Stimulated activated CD4-positive, alpha-beta T cell treated with anti-CD3 and anti-CD28 coated beads, Interleukin-1b, Interleukin-23, amount 100 ng/mL, for 24 hours (primary cell): ENCODE measurements at regions not wholly inside any gene's neighbourhood (a gene's known extent, or its start where the extent isn't known, plus 50 kb on each side); places are given as distances from the start of the nearest gene placed in this dataset.
"Not testable (repeated sequence)": the region's sequence is repeated elsewhere in the genome, so short reads cannot be mapped to it uniquely, and the experiment has no call there.

Source experiments
- DNase-seq, 4 experiments: peaks; one replicate each; pipeline ENCODE4 v3.0.0-alpha.2; 2020; ENCODE audit warnings: low read depth in 4 of 4, low spot score in 1 of 4

DNA sequence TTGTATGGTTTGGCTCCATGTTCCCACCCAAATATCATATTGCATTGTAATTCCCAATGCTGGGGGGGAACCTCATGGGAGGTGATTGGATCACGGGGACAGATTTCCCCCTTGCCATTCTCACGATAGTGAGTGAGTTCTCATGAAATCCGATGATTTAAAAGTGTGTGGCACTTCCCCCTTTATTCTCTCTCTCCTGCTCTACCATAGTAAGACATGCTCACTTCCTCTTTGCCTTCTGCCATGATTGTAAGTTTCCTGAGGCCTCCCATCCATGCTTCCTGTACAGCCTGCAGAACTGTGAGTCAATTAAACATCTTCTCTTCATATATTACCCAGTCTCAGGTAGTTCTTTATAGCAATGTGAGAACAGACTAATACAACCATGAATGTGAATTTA lies 211.6 kb upstream of the NR5A2 start:
- DNase-seq: no peak

DNA sequence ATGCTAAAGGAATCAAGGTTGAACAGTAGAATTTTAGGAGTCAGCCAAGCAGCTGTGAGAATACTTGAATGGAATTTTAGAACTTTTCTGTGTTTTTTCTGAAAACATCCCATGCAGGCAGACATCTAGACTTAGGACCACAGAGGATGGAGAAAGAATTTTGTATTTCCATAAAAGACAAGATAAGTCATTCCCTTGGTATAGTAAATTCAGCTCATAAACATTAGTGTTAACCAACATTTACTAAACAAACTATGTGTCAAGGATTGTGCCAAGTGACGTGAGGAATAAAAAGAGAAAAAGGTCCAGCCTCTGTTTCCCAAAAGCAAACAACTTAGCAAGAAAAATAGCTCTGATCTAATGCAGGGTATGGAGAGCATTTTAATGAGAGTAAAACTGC lies 210.2 kb upstream of the NR5A2 start:
- DNase-seq: no peak

GRCh38 chr1:199821029-199821779 lies 206.3 kb upstream of the NR5A2 start:
- no peak for DNase-seq

GRCh38 chr1:199832451-199832850 lies 195.1 kb upstream of the NR5A2 start:
- DNase-seq: no peak

- DNase-seq: no peak
These were observed 192.8 kb upstream of the NR5A2 start for GRCh38 chr1:199834711-199835110.

DNA sequence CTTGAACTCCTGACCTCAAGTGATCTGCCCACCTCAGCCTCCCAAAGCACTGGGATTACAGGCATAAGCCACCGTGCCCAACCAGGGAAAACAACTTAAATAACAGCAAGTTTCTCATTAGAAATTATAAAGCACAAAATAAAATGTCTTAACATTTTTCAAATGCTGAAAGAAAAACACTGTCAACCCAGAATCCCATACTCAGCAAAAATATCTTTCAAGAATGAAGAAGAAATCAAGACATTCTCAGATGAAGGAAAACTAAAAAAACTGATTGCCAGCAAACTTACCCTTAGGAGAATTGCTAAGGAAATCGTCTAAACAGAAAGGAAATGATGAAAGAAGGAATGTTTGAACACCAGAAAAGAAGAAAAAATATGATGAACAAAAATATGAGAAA lies 191.1 kb upstream of the NR5A2 start:
- no peak for DNase-seq

DNA sequence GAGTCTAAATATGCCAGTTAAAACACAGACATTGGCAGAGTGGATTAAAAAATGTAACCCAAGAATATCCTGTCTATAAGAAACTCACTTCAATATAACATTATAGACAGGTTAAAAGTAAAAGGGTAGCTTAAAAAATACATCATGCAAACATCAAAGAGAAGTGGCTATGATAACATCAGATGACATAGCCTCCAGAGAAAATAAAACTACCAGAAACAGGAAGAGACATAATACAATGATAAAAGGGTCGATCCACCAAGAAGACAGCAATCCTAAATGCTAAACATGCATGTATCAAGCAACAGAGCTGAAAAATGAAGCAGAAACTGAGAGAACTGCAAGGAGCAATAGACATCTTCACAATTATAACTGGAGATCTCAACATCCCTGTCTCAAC lies 190.2 kb upstream of the NR5A2 start:
- no peak for DNase-seq

DNA sequence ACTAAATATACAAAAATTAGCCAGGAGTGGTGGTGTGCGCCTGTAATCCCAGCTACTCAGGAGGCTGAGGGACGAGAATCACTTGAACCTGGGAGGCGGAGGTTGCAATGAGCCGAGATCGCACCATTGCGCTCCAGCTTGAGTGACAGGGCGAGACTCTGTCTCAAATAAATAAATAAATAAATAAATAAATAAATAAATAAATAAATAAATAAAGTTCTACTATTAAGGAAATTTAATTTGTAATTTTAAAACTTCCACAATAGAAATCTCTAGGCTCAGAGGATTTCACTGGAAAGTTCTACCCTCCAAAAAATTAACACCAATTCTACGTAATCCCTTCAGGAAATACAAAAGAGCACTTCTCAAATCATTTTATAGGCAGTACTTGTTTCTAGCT lies 187.9 kb upstream of the NR5A2 start:
- not testable (repeated sequence) for DNase-seq

- DNase-seq: not testable (repeated sequence)
These were observed 184.4 kb upstream of the NR5A2 start for GRCh38 chr1:199843096-199843495.

- no peak for DNase-seq
These were observed 183.6 kb upstream of the NR5A2 start for GRCh38 chr1:199843861-199844260.

DNA sequence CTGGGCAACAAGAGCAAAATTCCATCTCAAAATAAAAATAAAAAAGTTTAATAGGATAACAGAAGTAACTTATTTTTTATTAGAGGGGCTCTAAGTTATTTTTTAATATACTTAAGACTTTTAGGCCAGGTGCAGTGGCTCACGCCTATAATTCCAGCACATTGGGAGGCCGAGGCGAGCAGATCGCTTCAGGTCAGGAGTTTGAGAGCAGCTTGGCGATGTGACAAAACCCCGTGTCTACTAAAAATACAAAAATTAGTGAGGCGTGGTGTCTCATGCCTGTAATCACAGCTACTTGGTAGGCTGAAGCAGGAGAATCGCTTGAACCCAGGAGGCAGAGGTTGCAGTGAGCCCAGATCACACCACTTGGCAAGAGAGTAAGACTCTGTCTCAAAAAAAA lies 180.5 kb upstream of the NR5A2 start:
- DNase-seq: no peak

DNA sequence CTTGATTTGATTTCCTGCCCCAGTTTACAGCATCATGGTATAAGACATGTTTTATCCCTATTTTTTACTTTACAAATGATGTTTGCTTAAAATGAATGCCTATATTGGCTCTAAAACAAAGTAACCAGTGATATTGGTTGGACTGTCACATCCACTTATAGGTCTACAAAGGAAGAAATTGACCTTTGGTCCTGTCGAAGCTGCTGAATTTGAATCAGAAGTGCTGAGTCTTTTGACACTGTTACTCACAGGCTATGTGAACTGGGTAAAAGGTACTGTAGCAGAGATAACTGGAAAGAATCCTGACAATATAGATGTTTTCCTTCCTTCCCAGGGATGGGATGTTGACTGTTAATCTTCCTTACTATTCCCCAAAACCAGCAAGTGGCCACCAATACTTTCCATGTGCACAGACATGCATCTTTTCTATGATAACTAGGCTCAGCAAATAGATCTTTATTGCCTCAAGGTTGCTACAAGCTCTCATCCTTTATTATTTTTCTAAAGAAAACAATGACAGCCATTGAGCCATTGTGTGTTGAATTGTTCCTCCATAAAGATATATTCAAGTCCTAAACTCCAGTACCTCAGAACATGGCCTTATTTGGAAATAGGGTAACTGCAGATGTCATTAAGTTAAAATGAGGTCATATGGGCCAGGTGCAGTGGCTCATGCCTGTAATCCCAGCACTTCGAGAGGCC lies 175.9 kb upstream of the NR5A2 start:
- DNase-seq: no peak

- no peak for DNase-seq
These were observed 172.7 kb upstream of the NR5A2 start for GRCh38 chr1:199854686-199855321.

GRCh38 chr1:199855580-199855979 lies 171.9 kb upstream of the NR5A2 start:
- no peak for DNase-seq

DNA sequence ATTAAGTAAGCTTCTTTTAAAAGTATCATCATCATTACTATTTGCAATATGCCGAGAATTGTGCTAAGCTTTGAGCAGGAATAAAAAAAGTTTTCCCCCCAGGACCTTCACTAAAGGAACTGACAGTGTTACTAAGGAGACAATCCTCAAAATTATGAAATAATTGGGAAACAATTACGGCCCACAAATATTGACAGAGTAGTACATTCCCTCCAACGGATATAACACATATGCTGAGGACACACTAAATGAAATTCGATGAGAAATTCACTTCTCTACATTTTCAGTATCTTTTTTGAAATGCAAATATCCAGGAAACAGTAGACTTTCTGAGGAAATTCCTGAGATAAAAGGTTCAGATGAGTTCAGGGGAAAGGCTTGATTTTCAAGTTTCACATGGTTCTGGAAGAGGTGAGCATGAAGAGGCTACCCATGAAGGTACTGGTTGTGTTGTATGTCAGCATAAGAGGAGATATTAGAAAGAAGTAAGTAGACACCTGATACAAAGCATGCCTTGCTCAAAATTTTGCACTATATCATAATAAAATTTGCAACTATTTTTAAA lies 171.2 kb upstream of the NR5A2 start:
- no peak for DNase-seq

GRCh38 chr1:199857108-199857507 lies 170.4 kb upstream of the NR5A2 start:
- DNase-seq: no peak

GRCh38 chr1:199857516-199857915 lies 170.0 kb upstream of the NR5A2 start:
- no peak for DNase-seq

GRCh38 chr1:199858171-199858570 lies 169.3 kb upstream of the NR5A2 start:
- no peak for DNase-seq

GRCh38 chr1:199858856-199859255 lies 168.7 kb upstream of the NR5A2 start:
- DNase-seq: no peak

DNA sequence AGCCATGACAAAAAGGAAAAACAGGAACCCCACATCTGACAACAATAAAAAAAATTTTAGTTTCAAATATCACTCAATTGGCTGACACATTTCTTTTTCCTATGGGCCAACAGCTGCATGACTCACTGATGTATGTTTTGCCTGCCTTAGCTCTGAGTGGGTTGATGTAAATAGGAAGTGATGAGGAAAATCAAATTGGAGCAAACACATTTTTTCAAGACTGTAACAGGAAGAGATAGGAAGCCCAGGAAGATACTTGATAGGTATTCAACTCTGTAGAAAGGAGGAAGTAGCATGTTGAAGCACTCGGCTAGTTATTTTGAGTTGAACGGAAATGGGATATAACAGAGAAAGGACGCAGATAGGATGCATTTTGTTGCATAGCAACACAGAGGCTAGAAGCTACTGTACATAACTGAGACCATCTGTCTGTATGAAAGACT lies 168.0 kb upstream of the NR5A2 start:
- DNase-seq: no peak

GRCh38 chr1:199861020-199861795 lies 166.3 kb upstream of the NR5A2 start:
- no peak for DNase-seq
